Effector memory CD4-positive, alpha-beta T cell (primary cell): ENCODE measurements at regions not wholly inside any gene's neighbourhood (a gene's known extent, or its start where the extent isn't known, plus 50 kb on each side); places are given as distances from the start of the nearest gene placed in this dataset.

Source experiments
- DNase-seq, 3 donors: peaks; one replicate each; pipeline ENCODE4 v3.0.0-alpha.2; 2020
- H3K27ac ChIP-seq: 2 replicates; pipeline ENCODE4 v1.7.0; 2013; ENCODE audit warnings: mild to moderate bottlenecking, low read length, moderate library complexity; ENCODE audit not compliant: insufficient read depth, poor library complexity, severe bottlenecking
- H3K27me3 ChIP-seq: replicated peaks from 2 replicates; pipeline ENCODE4 v1.7.0; 2013; ENCODE audit warnings: mild to moderate bottlenecking, low read length; ENCODE audit not compliant: insufficient read depth, control insufficient read depth, poor library complexity, severe bottlenecking
- H3K36me3 ChIP-seq: 2 replicates; pipeline ENCODE4 v1.7.0; 2013; ENCODE audit warnings: mild to moderate bottlenecking, low read length, moderate library complexity; ENCODE audit not compliant: control insufficient read depth, insufficient read depth
- H3K4me1 ChIP-seq: 2 replicates; pipeline ENCODE4 v1.7.0; 2013; ENCODE audit warnings: low read length, mild to moderate bottlenecking; ENCODE audit not compliant: control insufficient read depth, insufficient read depth, poor library complexity, severe bottlenecking
- H3K4me3 ChIP-seq: 2 replicates; pipeline ENCODE4 v1.7.0; 2013; ENCODE audit warnings: low read length, low read depth, mild to moderate bottlenecking; ENCODE audit not compliant: insufficient read depth, poor library complexity, severe bottlenecking
- H3K9me3 ChIP-seq: 2 replicates; pipeline ENCODE4 v1.7.0; 2013; ENCODE audit warnings: mild to moderate bottlenecking, low read length, moderate library complexity; ENCODE audit not compliant: control insufficient read depth

- Histone ChIP-seq H3K4me3 (no peak overlapping the region), H3K27me3 (no peaks in the 10 kb centered on the region), H3K9me3 (no peaks in the 10 kb centered on the region), H3K4me1 (no peaks in the 10 kb centered on the region), H3K36me3 (no peaks in the 10 kb centered on the region), H3K27ac (no peak overlapping the region)
- no peak for DNase-seq
Measured at GRCh38 chr6:23511817-23512216, 614.2 kb upstream of the NRSN1 start.

DNA sequence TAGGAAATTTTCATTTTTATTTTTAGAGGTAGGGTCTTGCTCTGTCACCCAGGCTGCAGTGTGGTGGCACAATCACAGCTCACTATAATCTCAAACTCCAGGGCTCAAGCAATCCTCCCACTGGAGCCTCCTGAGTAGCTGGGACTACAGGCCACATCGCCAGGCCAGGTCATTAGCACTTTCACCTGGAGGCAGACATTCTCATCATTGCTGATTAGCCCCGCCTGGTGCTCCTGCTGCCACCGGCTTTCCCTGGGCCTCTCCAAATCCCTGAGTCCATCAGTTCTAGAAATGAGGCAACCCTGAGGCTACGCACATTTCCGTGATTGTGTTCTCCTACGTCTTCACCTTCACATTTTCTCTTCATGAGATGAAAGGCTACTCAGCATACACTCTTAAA, 607.7 kb upstream of the NRSN1 start:
- H3K36me3 ChIP-seq: no peaks in the 10 kb centered on the region
- H3K27me3 ChIP-seq: no peaks in the 10 kb centered on the region
- DNase-seq: no peak

DNA sequence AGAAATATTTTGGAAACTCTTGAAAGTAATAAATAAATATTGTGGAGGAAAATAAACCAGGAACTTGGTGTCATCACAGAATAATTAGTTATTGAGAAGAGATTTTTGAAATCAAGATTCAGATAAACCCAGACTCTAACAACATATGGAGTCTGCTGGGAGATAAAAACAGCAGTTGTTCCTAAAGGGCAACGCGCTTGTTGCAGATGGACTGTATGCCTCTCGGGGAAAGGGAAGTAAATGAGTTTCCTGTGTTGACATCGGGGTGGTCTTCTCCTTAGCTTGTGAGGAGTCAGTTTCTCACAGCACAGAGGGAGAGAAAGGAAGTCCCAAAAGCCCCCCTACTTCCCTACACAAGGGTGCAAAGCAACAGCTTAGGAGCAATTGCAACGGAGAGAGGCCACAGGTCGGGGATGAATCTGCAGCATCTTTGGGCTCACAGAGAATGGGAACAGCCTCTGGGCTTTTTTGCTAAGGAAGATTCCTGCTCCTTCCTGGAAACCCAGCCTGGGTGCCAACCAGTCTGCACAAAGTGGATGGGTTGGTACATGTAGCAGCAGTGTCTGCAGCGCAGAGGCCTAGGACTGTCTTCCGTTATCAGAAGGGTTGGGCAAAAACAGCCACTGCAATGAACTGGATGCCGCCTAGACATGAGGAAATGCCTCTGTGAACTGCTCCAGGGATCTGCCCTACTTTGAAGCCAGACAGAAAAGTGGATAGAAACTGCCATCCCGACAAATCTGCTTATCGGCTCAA, 603.0 kb upstream of the NRSN1 start:
- Histone ChIP-seq H3K36me3 (no peaks in the 10 kb centered on the region), H3K27me3 (no peaks in the 10 kb centered on the region), H3K27ac (no peak overlapping the region), H3K4me3 (no peak overlapping the region), H3K4me1 (no peaks in the 10 kb centered on the region), H3K9me3 (no peaks in the 10 kb centered on the region)
- DNase-seq: no peak

More for the DNA sequence above, 607.7 kb upstream of the NRSN1 start:
- Histone ChIP-seq H3K4me1 (no peaks in the 10 kb centered on the region), H3K27ac (no peak overlapping the region), H3K9me3 (no peaks in the 10 kb centered on the region), H3K4me3 (no peak overlapping the region)

DNA sequence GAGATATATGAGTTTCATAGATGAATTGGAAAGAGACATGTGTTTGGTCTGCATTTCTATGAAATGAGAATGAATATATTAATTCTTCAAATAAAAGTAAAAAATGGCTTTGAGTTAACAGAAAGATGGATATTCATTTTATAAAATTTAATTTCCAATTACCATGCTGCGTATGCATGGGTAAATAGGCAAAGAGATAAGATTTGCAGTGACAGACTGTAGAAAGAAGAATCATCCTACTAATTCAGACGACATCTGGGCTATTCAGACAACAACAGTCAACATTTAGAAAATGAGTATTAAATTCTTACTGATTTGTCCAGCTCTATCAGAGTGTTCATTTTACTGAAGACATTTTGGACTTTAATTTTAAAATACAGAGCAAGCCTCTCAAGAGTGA, 602.2 kb upstream of the NRSN1 start:
- Histone ChIP-seq H3K4me1 (no peaks in the 10 kb centered on the region), H3K27me3 (no peaks in the 10 kb centered on the region), H3K36me3 (no peaks in the 10 kb centered on the region), H3K4me3 (no peak overlapping the region), H3K9me3 (no peaks in the 10 kb centered on the region), H3K27ac (no peak overlapping the region)
- no peak for DNase-seq

DNA sequence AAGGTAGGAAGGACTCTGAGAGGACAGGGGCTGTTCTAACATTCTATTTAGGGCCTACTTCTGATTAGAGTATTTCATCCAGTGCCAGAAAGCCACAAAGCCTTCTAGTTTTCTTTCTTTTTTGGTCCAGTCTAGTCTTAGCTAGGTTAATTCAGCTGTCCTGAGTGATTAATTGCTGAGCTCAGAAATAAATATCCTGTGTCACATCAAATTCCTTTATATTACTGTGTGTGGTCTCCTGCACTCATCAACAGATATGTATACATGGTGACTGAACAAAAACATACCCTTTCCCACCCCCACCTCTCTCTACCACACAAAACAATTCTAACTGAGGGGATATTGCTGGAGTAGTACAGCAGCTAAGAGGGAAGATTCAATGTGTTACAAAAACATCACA, 601.5 kb upstream of the NRSN1 start:
- DNase-seq: no peak
- no peaks in the 10 kb centered on the region for H3K9me3 ChIP-seq
- H3K4me1 ChIP-seq: no peaks in the 10 kb centered on the region
- no peak overlapping the region for H3K27ac ChIP-seq
- no peak overlapping the region for H3K4me3 ChIP-seq
- no peaks in the 10 kb centered on the region for H3K36me3 ChIP-seq
- no peaks in the 10 kb centered on the region for H3K27me3 ChIP-seq

DNA sequence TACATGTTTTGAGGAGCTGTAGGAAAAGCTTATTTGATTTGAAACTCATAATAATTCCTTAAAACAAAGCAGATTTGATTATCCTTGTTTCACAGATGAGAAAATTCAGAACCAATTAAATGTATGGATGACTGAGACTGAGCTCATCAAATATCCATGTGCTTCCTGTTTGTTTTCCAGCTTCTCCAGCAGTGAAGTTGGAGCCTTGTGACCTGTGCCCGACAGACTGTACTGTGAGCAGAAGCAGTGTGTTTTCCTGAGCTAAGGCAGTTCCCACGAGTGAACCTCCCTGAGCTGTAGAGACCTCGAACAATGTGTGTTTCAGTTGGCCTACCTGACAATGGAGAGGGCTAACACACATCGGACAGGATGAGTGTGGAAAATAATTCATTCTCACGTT, 599.5 kb upstream of the NRSN1 start:
- no peaks in the 10 kb centered on the region for H3K4me1 ChIP-seq
- H3K36me3 ChIP-seq: no peaks in the 10 kb centered on the region
- H3K9me3 ChIP-seq: no peaks in the 10 kb centered on the region
- no peak for DNase-seq
- H3K4me3 ChIP-seq: no peak overlapping the region
- H3K27me3 ChIP-seq: no peaks in the 10 kb centered on the region
- H3K27ac ChIP-seq: no peak overlapping the region

DNA sequence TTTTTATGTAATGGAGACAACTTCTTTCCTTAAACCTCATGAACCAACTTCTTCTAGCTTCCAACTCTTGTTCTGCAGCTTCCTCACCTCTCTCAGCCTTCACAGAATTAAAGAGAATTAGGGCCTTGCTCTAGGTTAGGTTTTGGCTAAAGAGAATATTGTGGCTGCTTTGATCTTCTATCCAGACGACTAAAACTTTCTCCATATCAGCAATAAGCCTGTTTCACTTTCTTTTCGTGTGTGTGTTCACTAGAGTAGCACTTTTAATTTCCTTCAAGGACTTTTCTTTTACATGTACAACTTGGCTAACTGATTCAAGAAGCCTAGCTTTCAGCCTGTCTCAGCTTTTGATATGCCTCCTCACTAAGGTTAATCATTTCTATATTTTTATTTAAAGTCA, 596.1 kb upstream of the NRSN1 start:
- DNase-seq: no peak
- H3K36me3 ChIP-seq: no peaks in the 10 kb centered on the region
- H3K4me3 ChIP-seq: no peak overlapping the region
- H3K9me3 ChIP-seq: no peaks in the 10 kb centered on the region
- H3K27me3 ChIP-seq: no peaks in the 10 kb centered on the region
- no peaks in the 10 kb centered on the region for H3K4me1 ChIP-seq
- H3K27ac ChIP-seq: no peak overlapping the region

DNA sequence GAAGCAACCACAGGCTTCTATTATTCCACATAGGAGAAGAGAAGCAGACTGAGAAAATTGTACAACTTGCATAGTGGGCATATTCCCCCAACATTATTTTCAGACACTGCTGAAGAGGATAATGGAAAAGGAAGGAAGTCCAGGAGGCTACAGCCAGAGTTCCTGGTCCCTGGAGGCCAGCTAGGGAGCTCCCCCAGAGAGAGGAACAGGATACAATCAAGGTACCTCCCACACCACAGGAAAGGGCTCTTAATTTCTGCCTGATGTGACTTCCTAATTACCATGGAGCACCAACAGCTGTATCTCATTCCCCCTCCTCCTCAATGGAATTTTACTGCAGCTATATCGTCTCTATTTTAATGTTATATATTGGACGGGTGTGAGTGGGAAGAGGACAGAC, 594.3 kb upstream of the NRSN1 start:
- Histone ChIP-seq H3K27me3 (no peaks in the 10 kb centered on the region), H3K4me3 (no peak overlapping the region), H3K9me3 (no peaks in the 10 kb centered on the region), H3K4me1 (no peaks in the 10 kb centered on the region), H3K27ac (no peak overlapping the region), H3K36me3 (no peaks in the 10 kb centered on the region)
- no peak for DNase-seq

DNA sequence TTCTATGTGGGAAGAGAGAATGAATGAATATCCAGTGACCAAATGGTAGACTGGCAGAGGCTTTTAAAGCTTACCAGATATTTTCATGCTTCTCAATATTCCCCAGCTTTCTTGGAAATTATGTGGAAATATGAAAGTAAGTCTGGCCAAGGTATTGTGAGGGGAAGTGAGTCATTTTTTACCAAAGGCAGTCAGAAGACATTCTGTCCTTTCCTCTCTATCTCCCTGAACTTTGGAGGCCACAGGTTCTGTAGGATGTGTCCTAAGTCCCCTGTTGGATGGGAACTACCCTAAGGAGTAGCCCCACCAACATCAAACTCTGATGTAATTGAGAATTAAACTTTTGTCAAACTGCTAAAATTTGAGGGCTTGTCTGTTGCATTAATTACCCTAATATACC, 593.8 kb upstream of the NRSN1 start:
- no peaks in the 10 kb centered on the region for H3K4me1 ChIP-seq
- H3K36me3 ChIP-seq: no peaks in the 10 kb centered on the region
- no peak for DNase-seq

GRCh38 chr6:23533311-23533710, 592.7 kb upstream of the NRSN1 start:
- Histone ChIP-seq H3K9me3 (no peaks in the 10 kb centered on the region), H3K27ac (no peak overlapping the region), H3K4me3 (no peak overlapping the region), H3K27me3 (no peaks in the 10 kb centered on the region), H3K36me3 (no peaks in the 10 kb centered on the region), H3K4me1 (no peaks in the 10 kb centered on the region)
- no peak for DNase-seq

More for the DNA sequence above, 593.8 kb upstream of the NRSN1 start:
- Histone ChIP-seq H3K4me3 (no peak overlapping the region), H3K9me3 (no peaks in the 10 kb centered on the region), H3K27ac (no peak overlapping the region), H3K27me3 (no peaks in the 10 kb centered on the region)
